NCI-H2196 treated with DMSO at 0.1 percent for 48 hours (cell line): ENCODE measurements at regions not wholly inside any gene's neighbourhood (a gene's known extent, or its start where the extent isn't known, plus 50 kb on each side); places are given as distances from the start of the nearest gene placed in this dataset.
"Not testable (repeated sequence)": the region's sequence is repeated elsewhere in the genome, so short reads cannot be mapped to it uniquely, and the experiment has no call there.

Experiments used
- DNase-seq: peaks from one replicate; lab custom pipeline; 2025; ENCODE audit not compliant: unreplicated experiment; lab: John Stamatoyannopoulos, UW

DNA sequence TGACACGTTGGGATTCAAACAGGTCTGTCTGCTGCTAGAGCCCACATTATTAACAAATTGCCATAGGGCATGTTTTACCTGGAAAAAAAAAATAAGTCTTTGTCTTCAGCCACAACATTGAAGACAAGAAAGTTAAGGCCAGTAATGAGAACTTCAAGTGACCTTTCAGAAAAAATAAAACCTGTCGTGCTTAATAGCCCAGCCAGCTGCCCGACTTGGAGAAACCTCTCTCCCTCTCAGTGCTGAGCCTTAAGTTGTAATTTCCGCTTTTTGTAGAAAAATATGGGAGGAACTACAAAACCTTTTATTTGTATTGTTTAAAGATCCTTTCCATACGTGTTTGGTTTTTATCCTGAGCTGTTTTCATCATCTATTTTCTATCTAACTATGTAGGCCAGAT lies 454.3 kb upstream of the SLITRK6 start:
- not testable (repeated sequence) for DNase-seq

DNA sequence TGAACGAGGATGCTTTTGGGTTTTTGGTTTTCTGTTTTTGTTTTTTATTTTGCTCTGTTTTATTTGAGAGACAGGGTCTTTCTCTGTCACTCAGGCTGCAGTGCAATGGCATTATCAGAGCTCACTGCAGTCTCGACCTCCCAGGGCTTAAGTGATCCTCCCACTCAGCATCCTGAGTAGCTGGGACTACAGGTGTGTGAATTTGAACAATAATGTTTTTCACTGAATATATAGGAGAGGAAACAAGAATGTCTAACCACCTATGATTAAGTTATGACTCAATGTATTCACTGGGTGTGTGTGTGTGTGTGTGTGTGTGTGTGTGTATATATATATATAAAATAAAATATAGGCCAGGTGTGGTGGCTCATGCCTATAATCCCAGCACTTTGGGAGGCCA lies 456.6 kb upstream of the SLITRK6 start:
- not testable (repeated sequence) for DNase-seq

DNA sequence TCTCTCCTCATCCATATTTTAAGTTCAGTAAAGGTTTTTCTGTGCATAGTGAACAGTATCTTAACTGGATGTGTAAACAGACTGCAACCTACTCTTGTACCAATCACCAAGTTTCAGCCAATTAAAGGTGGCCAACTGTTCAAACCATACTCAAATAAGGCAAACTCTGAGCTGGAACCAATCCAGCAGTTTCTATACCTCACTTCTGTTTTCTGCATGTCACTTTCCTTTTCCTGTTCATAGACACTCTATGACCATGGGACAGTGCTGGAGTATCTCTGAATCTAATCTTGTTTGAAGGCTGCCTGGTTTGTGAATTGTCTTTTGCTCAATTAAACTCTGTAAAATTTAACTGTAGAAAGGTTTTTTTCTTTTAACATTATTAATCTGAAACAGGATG lies 470.3 kb upstream of the SLITRK6 start:
- no peak for DNase-seq

DNA sequence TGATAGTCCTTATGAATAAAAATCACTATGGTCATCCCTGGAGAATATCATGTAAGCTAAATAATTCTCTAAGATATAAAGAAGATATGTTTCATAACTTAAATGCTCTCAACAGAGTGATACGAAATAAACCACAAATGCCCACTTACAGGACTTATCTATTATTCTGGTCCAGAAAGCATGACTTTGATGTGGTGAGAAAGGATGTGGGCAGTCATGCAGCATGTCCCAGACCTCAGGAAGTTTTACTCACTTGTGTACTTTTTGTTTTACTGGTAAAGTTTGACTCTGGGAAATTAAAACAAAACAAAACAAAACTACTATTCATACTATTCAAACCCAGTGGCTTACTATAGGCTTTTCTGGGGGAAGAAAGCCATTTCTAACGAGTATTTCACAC lies 483.2 kb upstream of the SLITRK6 start:
- DNase-seq, result no peak

DNA sequence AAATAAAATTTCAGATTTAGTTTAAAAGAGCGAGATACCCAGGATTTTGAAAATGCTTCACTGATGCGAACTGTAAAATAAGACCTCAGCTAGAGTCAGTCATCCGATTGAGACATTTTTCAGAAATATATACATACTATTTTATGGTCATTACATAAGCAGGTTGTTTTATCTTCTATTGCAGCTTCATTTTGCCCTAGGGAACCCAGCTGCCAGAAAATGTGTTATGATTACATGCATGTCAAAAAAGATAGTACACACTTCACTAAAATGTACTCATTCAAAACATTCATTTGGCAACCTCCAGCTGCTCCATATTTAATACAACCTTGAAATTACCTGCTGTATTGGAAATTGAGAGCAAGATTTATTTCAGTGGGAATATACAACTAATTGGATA lies 483.8 kb upstream of the SLITRK6 start:
- DNase-seq, result no peak

DNA sequence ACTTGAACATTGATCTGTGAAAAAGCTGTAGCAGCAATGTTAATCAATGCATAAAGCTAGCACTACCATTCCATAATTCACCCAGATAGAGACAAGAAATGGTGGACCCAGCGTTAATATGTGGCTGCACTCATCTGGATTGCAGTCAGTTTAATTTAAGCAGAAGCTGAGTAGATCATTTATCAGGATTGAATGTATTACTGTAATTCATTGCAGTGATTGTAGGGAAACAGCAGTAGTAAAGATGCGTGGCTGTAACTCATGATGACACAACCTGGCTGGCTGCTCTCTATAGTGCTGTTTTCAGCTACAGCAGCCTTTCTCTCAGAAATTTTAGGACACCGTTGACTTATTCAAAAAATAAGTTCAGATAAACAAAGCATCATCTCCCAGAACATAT lies 499.5 kb upstream of the SLITRK6 start:
- no peak for DNase-seq

DNA sequence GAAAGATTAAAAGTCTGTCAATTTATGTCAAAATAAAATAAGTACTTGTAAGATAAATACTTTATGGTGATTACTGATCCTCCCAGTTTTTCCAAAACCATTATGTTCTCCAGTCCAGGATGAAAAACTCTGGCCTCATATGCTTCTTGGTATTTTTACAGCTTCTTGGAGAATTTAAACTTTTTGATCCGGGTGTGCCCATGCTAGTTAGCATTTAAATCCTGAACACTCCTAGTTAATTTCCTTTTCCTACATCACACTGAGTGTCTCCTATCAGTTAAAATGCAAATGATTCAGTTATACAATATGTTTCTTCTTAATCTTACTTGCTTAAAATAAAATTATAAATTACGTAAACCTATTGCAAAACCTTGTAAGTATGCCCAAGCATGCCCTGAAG lies 499.9 kb upstream of the SLITRK6 start:
- DNase-seq, result no peak

DNA sequence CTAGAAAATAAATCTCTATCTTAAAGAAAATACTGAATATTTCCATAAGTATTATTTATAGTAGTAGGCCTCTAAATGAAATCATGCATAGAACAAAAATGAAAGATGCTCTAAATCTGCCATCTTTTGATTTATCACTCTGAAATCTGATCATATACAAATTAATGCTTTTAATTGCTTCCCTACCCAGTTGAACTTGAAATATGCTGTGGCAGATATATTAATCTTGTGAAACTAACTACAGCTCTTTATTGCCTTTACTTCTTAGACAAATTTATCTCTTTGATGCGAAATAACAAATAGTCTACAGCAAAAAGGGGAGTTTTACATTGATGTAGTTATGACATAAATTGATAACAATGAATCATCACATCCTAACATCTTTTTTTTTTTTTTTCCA lies 510.7 kb upstream of the SLITRK6 start:
- no peak for DNase-seq

DNA sequence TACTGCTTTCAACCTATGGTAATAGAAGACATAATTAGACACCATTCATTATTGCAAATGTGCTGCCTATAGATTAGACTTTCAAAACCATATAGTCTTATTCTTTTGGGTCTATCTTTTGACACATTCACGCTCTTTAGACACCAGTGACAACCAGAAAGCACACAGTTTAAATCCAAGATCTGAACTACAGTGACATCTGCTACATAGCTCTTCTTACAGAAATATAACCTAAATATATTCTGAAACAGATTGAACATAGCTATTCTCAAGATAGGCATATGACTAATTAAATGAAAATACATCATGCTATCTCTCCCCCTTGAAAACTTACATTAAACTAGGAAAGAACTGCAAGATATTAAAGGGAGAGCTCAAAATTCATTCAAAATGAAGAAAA lies 514.2 kb upstream of the SLITRK6 start:
- no peak for DNase-seq

DNA sequence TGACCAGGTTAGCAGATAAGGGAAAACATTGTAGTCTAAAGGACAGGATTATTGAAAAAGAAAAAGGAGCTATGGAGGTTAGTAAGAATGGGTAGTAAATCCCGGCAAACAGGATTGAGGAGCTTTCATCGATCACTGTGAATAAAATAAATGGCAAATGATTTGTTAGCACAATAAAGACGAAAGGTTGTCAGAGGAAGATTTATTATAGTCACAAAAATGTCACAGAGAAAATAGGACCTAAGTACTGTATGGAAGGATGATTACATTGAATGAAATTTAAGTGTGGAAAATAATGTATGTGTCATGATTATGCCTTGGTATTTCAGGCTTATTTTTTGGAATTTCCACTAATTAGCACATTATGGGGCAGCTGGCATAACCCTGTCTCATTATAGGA lies 519.2 kb upstream of the SLITRK6 start:
- DNase-seq, result no peak

DNA sequence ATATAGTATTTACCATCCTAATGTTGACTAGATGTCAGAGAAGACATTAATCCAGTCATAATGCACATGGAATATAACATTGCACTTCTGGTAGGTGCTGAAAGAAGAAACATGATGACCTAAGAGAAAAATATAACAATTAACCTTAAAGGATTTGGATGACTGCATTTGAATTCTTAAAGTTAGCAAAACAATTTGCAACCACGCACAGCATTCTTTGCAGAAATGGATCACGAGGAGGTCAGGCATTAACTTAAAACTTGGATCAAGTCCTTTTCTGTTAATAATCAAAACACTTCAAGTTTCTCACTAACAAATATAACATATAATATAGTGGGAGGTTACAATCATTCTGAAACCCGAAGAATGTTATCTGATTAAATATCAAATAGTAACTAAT lies 525.0 kb upstream of the SLITRK6 start:
- DNase-seq, result no peak

DNA sequence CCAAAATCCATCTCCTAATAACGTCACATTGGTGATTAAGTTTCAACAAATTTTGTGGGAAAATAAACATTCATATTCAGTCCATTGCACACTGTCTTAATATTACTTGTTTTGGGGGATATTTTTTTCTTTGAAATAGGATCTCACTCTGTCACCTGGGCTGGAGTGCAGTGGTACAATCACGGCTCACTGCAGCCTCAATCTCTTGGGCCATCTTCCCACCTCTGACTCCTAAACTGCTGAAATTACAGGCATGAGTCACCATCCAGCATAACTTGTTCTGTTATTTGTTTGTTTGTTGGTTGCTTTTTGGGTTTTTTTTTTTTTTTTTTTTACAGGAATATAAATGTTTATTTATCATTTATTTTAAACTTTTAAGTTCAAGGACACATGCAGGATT lies 556.1 kb upstream of the SLITRK6 start:
- DNase-seq, result no peak

DNA sequence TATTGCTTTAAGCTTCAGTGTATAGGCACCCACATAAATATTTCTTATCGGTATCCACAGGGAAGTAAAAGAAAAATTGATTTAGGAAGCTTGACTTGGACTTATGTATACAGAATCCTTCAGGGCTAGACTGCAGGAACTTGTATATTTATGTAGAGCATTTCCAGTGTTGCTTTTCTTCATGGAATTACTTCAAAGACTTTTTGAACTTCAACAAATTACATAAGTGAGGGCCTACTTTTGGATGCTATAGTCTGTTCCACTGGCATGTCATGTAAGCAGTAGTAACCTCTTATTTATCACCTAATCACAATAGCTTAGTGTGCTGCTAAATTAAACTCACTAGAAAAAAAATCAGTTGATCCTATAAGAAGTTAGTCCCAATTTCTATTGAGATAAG lies 557.9 kb upstream of the SLITRK6 start:
- no peak for DNase-seq

DNA sequence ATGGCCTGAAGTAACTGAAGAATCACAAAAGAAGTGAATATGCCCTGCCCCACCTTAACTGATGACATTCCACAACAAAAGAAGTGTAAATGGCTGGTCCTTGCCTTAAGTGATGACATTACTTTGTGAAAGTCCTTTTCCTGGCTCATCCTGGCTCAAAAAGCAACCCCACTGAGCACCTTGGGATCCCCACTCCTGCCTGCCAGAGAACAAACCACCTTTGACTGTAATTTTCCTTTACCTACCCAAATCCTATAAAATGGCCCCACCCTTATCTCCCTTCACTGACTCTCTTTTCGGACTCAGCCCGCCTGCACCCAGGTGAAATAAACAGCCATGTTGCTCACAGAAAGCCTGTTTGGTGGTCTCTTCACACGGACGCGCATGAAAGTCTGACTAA lies 564.5 kb upstream of the SLITRK6 start:
- DNase-seq, result not testable (repeated sequence)

DNA sequence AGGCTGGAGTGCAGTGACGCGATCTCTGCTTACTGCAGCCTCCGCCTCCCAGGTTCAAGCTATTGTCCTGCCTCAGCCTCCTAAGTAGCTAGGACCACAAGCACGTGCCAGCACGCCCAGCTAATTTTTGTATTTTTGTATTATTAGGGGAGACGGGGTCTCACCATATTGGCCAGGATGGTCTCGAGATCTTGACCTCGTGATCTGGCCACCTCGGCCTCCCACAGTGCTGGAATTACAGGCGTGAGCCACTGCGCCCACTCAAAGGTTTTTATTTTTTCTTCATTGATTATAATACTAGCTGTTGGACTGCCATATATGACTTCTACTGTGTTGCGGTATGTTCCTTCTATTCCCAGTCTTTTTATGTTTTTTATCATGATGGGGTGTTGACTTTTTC lies 569.7 kb upstream of the SLITRK6 start:
- DNase-seq, result no peak

DNA sequence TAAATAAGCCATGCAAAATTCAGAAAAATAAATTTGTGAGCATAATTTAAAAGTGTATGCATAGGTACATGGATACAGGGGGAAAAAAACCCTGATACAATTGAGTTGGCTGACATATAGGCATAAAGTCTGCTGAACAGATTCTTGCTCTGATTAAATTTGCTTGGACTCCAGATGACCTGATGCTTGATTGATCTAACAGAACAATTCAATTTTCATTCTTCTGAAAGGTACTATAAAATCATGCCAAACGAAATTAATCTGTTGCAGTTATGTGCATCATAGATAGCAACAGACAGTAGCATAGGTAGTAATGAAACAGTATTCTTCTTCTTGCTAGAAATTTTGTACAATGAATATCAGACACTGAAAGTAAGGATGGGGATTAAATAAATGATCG lies 578.2 kb upstream of the SLITRK6 start:
- no peak for DNase-seq

DNA sequence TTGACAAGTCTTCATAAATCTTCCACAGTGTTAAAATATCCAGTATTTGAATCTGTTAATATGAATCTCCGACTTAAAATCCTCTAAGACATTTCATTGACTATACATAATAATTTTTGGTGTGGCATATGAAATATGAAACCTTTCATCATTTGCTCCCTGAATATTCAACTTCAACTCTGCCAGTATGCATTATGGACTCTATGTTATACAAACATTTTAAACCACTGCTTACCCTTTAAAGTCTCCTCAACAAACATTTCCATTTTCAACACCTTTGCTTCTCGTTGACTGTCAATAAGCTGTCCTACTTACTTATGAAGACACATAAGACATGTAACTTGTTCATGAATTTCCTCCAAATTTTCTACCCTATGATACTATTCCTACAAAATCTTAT lies 579.4 kb upstream of the SLITRK6 start:
- DNase-seq, result no peak

DNA sequence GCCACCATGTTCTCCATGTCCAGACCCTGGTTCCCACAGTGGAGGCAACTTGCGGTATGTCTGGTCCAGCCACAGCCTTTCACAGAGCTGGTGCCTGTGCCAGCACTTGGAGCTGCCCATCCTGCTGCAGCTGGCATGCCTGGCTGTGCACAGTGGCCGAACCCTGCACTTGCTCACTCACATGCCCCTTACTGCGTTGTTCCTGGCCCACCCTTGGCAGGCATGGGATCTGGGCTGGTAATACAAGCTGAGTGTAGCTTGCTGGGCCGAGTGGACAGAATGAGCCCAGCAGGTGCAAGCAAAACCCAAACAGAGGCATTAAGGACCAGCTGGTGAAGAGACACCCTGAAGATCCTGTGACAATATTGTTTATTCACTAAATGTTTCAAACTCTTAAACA lies 583.9 kb upstream of the SLITRK6 start:
- DNase-seq, result peak; percentile 21

DNA sequence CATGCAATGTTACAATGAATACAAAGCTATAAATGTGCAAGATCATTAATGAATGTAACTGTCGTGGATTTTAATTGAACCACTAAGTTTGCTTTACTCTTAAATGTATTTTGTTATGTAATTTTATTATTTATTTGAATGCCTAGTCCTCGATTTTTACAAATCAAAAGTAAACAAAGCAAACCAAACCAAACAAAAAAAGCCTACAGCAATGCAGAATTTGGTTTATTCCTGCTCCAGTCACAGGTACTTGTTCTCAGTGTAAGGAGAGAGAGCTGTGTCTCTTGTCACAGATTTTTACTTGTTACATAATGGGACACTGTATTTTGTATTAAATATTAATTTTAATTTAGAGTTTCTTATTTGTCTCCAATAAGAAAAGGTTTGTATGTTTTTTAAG lies 584.3 kb upstream of the SLITRK6 start:
- no peak for DNase-seq

DNA sequence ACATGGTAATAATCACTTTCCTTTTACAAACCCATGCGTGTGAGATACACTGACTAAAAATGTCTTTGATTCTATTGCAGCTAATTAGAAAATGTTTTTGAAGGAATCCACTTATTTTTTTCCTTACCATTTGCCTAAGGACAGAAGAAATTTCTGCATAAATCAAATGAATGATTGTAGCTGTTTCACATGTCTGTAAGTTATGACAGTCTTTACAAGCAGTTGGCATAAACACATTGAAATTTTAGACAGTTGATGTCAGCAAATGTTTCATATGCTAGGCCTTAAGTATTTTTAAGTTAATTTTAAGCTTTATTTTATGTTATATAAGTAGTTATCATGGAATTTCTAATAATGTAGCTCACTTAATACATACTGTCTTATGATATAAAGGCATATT lies 598.4 kb upstream of the SLITRK6 start:
- no peak for DNase-seq

DNA sequence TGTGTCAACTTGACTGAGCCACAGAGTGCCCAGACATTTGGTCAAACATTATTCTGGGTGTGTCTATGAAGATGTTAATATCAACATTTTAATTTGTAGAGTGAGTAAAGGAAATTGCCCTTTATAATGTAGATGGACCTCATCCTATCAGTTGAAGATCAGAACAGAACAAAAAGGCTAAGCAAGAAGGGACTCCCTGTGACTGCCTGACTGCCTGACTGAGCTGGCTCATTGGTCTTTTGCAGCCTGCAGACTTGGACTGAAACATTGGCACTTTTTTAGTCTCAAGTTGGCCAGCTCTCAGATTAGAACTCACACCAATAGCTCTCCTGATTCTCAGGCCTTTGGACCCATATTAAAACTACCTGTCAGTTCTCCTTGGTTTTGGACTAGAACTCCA lies 600.4 kb upstream of the SLITRK6 start:
- DNase-seq, result no peak

DNA sequence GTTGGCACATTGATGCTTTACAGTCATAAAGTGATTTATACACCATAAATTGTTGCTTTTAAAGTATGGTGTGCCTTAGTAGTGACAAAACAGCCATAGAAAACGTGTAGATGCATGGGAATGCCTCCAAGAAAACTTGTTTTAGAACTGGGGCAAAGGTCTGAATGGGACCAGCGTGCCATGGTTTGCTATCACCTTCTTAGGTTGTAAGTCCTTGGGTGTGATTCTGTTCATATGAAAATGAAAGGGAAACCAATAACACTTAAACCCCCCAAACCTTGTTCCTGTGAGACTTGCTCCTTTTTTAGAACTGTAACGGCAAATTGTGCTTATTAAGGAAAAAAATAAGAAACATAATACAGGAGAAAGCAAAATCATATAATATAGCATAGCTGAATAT lies 603.3 kb upstream of the SLITRK6 start:
- no peak for DNase-seq

DNA sequence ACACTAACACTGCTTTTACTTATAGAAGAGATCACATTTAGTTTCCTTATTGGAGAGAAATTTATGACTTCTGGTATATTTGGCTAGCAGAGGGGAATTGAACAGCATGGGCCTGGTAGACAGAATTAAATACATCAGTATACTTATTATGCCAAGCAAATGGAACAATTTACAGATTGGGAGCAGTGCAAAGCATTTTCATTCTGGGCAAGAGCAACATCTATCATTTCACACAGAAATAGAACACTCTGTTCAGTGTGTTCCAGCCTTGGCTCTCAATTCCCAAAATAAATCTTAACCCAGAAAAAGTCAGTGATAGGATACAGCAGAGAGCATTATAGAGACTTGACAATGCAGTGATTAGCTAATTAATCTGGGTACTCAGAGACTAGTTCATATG lies 604.0 kb upstream of the SLITRK6 start:
- DNase-seq, result no peak
